Right renal cortex interstitium (tissue), 3 donors: ENCODE measurements at regions not wholly inside any gene's neighbourhood (a gene's known extent, or its start where the extent isn't known, plus 50 kb on each side); places are given as distances from the start of the nearest gene placed in this dataset.
A peak's percentile ranks its signal among the peaks of the same experiment; 100 is the strongest.

Experiments used
- DNase-seq, 3 donors: peaks; one replicate each; pipeline ENCODE4 v3.0.0-alpha.2; 2013; ENCODE audit warnings: low read depth in 3 of 3, low spot score in 2 of 3

GRCh38 chr4:181202240-181202639, 1041.0 kb upstream of the TENM3 start:
- no peak for DNase-seq

- DNase-seq = no peak
These were observed 1039.1 kb upstream of the TENM3 start for GRCh38 chr4:181204109-181204508.

GRCh38 chr4:181213551-181213950, 1029.7 kb upstream of the TENM3 start:
- DNase-seq = no peak

DNA sequence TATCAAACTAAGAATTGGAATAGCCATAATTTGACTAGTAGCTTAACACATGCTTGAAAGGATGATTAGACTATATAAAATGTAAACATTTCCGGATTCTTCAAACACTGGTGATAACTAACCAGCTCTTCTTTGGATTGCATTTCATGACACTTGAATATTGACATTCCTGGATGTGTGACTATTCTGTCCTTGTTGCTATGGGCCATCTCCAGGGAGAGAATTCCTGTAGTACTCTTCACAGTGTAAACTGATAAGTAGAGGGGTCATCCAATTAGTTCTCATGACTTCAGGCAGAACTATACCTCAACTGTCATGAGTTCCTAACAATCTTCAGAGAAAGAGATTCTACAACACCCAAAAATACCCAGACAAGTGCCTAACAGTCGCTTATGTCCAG, 1026.7 kb upstream of the TENM3 start:
- no peak for DNase-seq

DNA sequence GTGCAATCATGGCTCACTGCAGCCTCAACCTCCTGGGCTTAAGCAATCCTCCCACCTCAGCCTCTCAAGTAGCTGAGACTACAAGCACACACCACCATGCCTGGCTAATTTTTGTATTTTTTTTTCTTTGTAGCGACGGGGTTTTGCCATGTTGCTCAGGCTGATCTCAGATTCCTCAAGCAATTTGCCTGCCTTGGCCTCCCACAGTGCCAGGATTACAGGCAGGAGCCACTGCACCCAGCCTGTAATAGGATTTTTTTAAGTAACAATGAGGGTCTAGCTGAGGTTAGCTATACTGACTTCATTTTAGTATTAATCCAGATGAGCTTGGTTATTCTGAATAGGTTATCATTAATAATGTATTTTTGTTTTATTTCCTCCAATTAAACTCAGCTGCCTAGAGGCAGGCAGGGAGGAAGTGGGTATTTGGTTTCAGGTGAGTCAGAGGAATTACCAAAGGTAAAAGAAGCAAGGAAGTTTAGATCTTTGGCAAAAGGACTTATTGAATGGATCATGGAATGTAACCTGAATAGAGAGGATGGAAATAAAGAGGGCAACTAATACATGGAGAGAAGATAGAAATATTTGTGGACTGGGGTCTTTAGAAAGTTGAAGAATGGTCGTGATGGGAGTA, 1023.3 kb upstream of the TENM3 start:
- DNase-seq = no peak

DNA sequence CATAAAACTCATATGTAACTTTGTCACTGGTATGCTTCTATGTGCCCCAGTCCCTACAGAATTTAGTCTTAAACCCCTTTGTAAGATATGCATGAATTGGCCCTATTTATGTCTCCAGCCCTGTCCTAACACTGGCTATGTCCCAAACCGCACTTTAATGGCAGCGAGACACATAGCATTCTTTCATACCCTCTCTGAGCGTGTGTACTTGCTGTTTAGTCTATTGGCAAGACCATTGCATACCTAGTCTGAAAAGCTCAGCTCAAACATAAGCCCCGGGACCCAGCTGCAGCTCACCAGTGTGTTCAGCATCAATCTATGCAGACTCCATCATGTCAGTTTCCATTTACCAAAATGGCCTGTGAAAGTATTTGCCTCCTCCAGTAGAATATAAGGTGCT, 1018.4 kb upstream of the TENM3 start:
- no peak for DNase-seq

GRCh38 chr4:181225616-181226261, 1017.5 kb upstream of the TENM3 start:
- no peak for DNase-seq

- no peak for DNase-seq
These were observed 1008.1 kb upstream of the TENM3 start for GRCh38 chr4:181234951-181235680.

GRCh38 chr4:181245326-181245725, 997.9 kb upstream of the TENM3 start:
- no peak for DNase-seq

GRCh38 chr4:181249031-181249430, 994.2 kb upstream of the TENM3 start:
- no peak for DNase-seq

DNA sequence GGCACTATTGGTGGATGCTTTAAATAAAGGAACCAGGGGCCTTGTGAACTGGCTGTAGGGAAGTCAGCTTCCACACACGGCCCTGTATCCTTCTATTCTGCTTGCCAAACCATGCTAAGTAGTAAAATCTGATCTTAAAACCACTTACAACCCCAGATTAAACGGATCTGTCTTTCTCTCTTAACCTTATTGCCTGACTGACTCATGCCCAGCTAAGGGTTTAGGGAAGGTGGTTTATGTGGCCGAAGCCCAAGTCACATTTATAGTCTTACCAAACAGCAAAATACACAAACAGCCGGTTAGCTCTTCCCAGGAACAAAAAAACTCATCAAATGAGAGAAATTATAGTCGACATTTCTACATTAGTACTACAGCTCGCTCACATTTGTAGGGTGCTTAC, 988.4 kb upstream of the TENM3 start:
- no peak for DNase-seq

- no peak for DNase-seq
These were observed 984.6 kb upstream of the TENM3 start for GRCh38 chr4:181258569-181258968.

DNA sequence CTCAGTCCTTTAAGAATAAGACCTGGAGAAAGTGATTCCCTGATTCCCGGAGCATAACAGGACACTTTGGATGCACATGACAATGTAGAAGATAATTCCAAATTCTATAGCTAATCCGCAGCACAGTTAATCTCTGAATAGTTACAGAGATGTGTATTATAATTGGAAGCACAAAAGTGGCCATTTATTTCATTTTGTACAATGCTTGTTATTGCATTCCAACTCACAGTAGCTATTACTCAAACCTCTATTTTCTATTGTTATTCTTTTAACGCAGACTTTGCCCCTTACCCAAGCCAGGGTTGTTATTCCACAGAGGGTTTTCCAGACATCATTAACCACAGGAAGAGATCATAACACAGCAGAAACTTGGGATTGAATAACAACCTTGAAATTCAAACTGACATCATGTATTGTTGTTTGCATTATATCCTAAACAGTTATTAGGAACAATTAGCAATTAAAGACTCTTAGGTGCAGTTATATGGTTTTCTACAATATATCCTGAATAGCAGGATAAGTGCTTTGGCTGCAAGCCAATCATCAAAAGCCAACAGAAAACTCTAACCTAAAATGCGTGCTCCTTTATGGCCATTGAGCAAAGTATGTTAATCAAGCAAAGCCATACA, 984.0 kb upstream of the TENM3 start:
- no peak for DNase-seq

DNA sequence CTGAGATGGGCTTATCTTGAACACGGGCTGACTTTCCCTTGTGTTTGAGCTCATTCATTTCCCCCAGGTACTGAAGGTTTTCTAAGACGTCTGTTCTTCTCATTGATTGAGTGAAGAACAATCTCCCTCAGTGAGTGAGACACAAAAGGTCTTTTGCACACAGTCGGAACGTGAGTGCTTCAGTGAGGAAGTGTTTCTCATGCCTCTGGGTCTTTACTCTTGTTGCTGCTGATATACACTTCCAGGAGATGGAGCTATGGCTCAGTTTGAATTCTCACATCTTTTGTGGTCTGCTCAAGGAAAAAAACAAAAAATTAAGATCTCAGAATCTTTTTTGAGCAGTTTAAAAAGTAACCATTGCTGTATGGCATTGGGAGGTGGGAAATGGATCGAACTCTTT, 981.9 kb upstream of the TENM3 start:
- peak in 1 of 3 donors; percentile 27 for DNase-seq

DNA sequence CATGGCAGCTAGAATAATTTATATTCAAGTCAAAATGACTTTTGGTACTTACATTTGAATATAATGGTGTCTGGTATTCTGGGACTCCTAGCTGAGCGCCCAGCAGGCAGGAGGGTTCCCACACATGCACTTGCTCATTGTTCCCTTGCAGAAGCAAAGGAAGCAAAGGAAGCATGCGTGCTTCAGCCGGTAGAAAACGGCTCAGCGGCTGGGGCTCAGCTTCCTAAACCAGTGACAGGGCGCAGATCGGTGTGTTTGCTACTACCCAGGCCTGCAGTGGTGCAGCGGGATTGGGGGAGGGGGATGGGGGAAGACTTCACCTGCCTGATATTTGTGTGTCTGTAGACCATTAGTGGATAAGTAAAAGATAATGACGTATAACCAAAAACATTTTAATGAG, 978.3 kb upstream of the TENM3 start:
- no peak for DNase-seq

- DNase-seq = no peak
These were observed 977.8 kb upstream of the TENM3 start for GRCh38 chr4:181265370-181265769.

DNA sequence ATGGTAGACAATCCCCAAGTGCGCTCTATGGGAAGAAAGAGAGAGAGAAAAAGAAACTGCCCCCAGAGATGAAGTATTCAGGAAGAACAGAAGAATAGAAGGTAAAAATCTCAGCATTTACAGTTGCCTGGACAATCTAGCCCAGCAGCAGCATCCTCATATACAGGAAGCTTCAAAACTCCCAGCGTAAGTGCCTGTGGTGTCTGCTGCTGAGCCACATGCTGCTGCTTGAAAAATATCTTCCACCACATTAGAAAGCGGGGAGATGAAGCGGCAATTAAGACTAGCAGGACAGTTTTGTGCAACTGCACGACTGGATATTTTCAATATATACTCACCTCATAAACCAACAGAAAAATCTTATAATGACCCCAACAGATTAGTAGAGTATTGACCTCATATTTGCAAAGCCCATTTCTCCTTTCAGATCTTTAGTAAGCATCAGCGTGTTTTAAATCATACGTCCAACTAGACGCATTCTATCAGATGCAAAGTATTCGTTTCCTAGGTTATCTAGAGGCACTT, 972.0 kb upstream of the TENM3 start:
- DNase-seq = no peak

GRCh38 chr4:181272422-181272821, 970.8 kb upstream of the TENM3 start:
- DNase-seq = no peak

DNA sequence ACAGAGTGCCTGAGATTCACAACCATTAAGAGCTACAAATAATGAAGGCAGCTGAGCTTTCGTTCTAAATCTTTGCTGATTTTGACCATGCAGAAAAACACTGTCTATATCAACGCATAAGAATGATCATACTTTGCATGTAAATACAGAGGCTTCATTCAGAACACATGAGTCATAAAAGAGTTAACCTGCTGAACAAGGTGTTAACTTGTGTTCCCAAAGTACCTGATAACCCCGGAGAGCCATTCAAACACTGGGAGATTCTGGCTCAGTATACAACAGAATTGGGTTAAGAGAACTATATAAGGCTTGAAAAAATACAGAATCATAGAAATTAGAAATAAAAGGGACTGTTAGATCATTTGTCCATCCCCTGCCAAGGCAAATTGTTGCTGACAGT, 964.3 kb upstream of the TENM3 start:
- DNase-seq = no peak

- no peak for DNase-seq
These were observed 961.8 kb upstream of the TENM3 start for GRCh38 chr4:181281451-181281850.

GRCh38 chr4:181289198-181289597, 954.0 kb upstream of the TENM3 start:
- no peak for DNase-seq
